ENCODE measurements at regions not wholly inside any gene's neighbourhood (a gene's known extent, or its start where the extent isn't known, plus 50 kb on each side); places are given as distances from the start of the nearest gene placed in this dataset.

DNA sequence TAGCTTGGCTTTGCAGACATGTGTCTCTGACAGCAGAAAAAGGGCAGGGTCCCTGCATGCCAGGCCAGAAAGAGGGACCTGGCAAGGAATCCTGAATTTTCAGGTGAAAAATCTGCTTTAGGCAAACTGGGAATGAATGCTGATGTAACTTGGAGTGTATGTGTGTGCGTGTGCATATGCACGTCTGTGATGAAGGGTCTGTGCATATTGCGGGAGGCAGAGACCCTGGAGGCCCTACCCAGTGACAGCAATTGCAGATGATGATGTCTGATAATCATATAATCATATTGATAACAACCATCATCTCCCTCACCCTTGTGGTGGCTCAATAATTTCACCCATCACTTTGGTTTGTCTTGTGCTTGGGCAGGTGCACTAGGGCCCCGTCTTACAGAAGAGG, 80.7 kb upstream of the SDK2 start:
- no peak for TF ChIP-seq POLR2A (IDR thresholded peaks at IDR 0.05; ENCODE audit: low read depth, low read length)
- no peak for TF ChIP-seq PAX5 (IDR thresholded peaks at IDR 0.05; ENCODE audit: insufficient read depth, low read length, severe bottlenecking)
- TF ChIP-seq POLR2AphosphoS5 (IDR thresholded peaks at IDR 0.05; ENCODE audit: low read depth, low read length) = no peak
- TF ChIP-seq TAF1 (IDR thresholded peaks at IDR 0.05; ENCODE audit: low read depth, low read length) = no peak
- TF ChIP-seq SPI1 (IDR thresholded peaks at IDR 0.05; ENCODE audit: low read depth, low read length) = no peak

All from GM12891 (cell line).